ENCODE measurements at regions not wholly inside any gene's neighbourhood (a gene's known extent, or its start where the extent isn't known, plus 50 kb on each side); places are given as distances from the start of the nearest gene placed in this dataset.

- DNase-seq (ENCODE audit: low spot score), result no peak
Measured at GRCh38 chr10:29925771-29926692, 133.4 kb downstream of the JCAD start.

- DNase-seq (ENCODE audit: low spot score), result no peak
Measured at GRCh38 chr10:29924436-29924835, 134.9 kb downstream of the JCAD start.

- DNase-seq (ENCODE audit: low spot score), result no peak
Measured at GRCh38 chr10:29923416-29923965, 135.9 kb downstream of the JCAD start.

GRCh38 chr10:29922892-29923291, 136.5 kb downstream of the JCAD start:
- no peak for DNase-seq (ENCODE audit: low spot score)

- DNase-seq (ENCODE audit: low spot score), result no peak
Measured at GRCh38 chr10:29922226-29922625, 137.2 kb downstream of the JCAD start.

GRCh38 chr10:29921071-29921446, 138.3 kb downstream of the JCAD start:
- DNase-seq (ENCODE audit: low spot score), result no peak

GRCh38 chr10:29920408-29921070, 138.8 kb downstream of the JCAD start:
- DNase-seq (ENCODE audit: low spot score), result no peak

GRCh38 chr10:29918623-29919400, 140.6 kb downstream of the JCAD start:
- DNase-seq (ENCODE audit: low spot score), result no peak

- no peak for DNase-seq (ENCODE audit: low spot score)
Measured at GRCh38 chr10:29917311-29917710, 142.1 kb downstream of the JCAD start.

- no peak for DNase-seq (ENCODE audit: low spot score)
Measured at GRCh38 chr10:29916669-29917068, 142.7 kb downstream of the JCAD start.

- no peak for DNase-seq (ENCODE audit: low spot score)
Measured at GRCh38 chr10:29914986-29915785, 144.2 kb downstream of the JCAD start.

GRCh38 chr10:29908962-29909361, 150.4 kb downstream of the JCAD start:
- DNase-seq (ENCODE audit: low spot score), result no peak

- no peak for DNase-seq (ENCODE audit: low spot score)
Measured at GRCh38 chr10:29900865-29901264, 158.5 kb downstream of the JCAD start.

GRCh38 chr10:29897999-29898716, 161.2 kb downstream of the JCAD start:
- no peak for DNase-seq (ENCODE audit: low spot score)

GRCh38 chr10:29897430-29897829, 162.0 kb downstream of the JCAD start:
- no peak for DNase-seq (ENCODE audit: low spot score)

GRCh38 chr10:29896053-29896452, 163.3 kb downstream of the JCAD start:
- DNase-seq (ENCODE audit: low spot score), result no peak

- DNase-seq (ENCODE audit: low spot score), result no peak
Measured at GRCh38 chr10:29895456-29895855, 163.9 kb downstream of the JCAD start.

GRCh38 chr10:29888321-29888720, 171.1 kb downstream of the JCAD start:
- DNase-seq (ENCODE audit: low spot score), result no peak

- DNase-seq (ENCODE audit: low spot score), result no peak
Measured at GRCh38 chr10:29886299-29886698, 173.1 kb downstream of the JCAD start.

- no peak for DNase-seq (ENCODE audit: low spot score)
Measured at GRCh38 chr10:29883231-29883630, 176.2 kb downstream of the JCAD start.

- DNase-seq (ENCODE audit: low spot score), result no peak
Measured at GRCh38 chr10:29882766-29883165, 176.6 kb downstream of the JCAD start.
